HG02885 (cell line): ENCODE measurements at regions not wholly inside any gene's neighbourhood (a gene's known extent, or its start where the extent isn't known, plus 50 kb on each side); places are given as distances from the start of the nearest gene placed in this dataset.

Experiments used
- ATAC-seq: cut with Tn5 transposase; IDR thresholded peaks from one replicate; pipeline ENCODE4 v1.9.1; 2021; ENCODE audit warnings: mild to moderate bottlenecking; ENCODE audit not compliant: unreplicated experiment, poor library complexity

GRCh38 chr7:84510505-84510904, 315.9 kb upstream of the SEMA3A start:
- ATAC-seq: no peak

DNA sequence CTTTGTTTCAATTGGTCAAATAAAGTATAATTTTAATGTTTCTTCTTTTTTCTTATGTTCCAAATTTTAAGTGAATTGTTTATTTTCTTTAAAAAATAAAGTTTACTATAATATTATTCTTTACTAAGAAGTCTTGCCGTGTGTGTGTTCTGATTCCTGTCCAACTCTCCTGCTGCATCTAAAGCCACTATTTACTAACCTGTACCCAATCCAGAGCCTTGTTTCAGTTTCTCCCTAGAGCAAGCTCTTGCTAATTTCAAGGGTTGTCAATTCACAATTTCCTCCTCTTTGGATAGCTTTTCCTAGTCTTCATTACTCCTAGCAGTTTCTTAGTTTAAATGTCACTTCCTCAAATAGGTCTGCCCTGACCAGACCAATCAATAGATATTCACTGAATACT, 314.9 kb upstream of the SEMA3A start:
- ATAC-seq: no peak

DNA sequence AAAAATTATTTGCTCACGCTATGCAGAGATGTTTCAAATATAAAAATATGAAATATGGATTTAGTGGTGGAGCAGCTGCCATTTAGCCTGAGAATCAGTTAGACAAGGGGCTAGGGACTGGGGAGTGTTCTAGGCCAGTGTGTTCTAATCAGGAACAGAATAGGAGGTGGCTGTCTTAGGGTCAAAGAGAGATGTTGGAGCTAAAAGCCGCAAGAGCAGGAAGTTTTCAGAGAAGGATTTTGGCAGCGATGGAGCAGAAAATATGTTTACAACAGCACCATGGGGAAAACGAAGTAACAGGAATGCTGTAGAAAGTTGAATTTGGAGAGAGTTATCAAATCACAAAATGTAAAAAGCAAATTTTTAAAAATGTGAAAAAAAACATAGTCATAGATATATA, 314.0 kb upstream of the SEMA3A start:
- ATAC-seq: no peak

- no peak for ATAC-seq
Measured at GRCh38 chr7:84507529-84507928, 312.9 kb upstream of the SEMA3A start.

GRCh38 chr7:84506151-84506550, 311.6 kb upstream of the SEMA3A start:
- no peak for ATAC-seq

GRCh38 chr7:84502239-84502638, 307.6 kb upstream of the SEMA3A start:
- ATAC-seq: no peak

- no peak for ATAC-seq
Measured at GRCh38 chr7:84497873-84498272, 303.3 kb upstream of the SEMA3A start.

GRCh38 chr7:84495128-84495527, 300.5 kb upstream of the SEMA3A start:
- no peak for ATAC-seq

- no peak for ATAC-seq
Measured at GRCh38 chr7:84492098-84493034, 297.8 kb upstream of the SEMA3A start.

DNA sequence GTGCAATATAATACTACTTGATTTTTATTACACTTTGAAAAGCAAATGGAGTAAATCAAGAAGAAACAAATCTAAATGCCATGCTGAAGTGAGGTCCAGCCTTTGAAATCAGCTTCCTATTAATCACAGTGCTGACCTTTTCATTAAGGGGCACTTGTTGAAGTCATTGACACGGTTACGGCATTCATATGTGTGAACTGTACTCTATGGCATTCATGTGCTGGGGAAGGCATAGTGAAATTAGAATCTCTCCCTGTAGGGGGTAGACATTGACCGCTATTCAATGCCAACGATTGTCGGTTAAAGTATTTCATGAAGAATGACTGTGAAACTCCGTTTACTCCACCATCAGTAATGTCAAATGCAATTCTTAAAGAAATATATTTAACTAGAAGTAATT, 296.1 kb upstream of the SEMA3A start:
- no peak for ATAC-seq

DNA sequence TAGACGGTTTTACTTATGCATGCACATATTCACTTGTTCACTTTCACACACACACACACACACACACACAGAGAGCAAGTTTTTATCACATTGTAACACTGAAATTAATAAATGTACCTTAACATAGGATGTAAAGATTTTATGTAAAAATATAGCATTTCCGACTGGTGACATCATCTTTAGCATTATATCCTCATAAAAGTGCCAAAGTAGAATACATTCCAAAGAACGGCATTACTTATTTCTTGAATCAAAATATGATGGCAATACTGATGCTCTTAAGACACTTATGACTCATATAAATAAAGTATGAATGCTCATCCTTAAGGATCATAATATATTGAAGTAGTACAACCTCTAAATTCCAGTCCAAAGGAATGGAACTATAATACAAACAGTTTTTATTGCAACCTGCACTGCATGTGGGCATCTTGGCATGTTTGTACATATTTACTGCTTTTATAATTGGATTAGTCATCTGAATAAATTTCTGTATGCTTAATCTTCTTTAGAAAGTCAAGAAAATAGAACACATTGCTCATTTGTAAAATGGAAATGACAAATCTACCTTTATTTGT, 290.0 kb upstream of the SEMA3A start:
- ATAC-seq: no peak

DNA sequence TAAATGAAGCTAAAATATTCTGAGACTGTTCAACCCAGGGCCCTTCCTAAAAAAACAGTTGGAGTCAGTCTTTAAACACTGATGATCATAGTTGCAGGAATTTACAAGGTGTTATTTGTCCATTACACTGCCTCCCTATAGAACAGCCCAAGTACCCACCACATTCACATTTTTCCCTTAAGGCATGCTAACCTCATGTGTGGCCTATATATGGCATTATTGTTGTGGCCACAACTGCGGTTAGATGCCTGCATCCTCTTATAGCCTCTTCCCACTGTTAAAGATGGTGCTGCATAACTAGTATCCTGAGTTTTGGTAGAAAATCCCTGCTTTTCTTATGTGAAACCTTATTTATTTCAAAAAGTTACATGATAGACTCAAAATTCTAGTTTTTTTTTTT, 287.9 kb upstream of the SEMA3A start:
- ATAC-seq: no peak

- ATAC-seq: no peak
Measured at GRCh38 chr7:84479059-84479458, 284.5 kb upstream of the SEMA3A start.

- no peak for ATAC-seq
Measured at GRCh38 chr7:84477786-84478478, 283.3 kb upstream of the SEMA3A start.

GRCh38 chr7:84474436-84474835, 279.8 kb upstream of the SEMA3A start:
- ATAC-seq: no peak

DNA sequence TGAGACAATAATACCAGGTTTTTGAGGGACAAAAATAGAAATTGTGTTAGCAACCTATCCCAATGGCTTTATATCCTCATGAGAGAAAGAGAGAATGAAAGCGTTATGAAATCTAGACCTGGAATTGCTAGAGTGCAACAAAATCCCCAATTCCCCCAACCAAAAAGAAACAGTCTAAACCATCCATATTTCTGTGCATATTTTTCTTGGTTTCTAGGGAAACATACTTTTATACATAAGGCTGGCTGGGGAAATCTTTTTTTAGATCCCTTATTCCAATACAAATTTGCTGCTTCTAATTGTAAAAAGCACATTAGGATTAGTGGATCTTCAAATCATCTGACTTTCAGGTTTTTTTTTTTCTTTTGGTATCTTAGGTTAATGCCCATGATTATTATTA, 277.0 kb upstream of the SEMA3A start:
- no peak for ATAC-seq

DNA sequence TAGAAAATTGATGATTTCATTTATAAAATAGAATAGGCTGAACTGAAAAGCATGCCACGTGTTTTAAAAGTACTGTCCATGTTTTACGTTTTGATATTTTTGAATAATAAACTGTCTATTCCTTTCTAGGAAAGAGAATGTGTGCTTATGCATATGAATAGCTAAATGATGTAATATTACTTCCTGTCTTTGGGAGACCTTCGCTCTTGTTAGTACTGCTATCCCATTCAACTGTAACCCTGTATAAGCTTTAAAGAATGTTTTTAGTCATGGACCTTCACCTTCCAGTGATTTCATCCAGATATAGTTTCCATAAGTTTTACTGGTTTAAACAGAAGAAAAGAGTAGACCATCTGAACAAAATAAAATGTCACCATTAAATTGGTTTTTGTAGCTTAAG, 274.4 kb upstream of the SEMA3A start:
- ATAC-seq: no peak

GRCh38 chr7:84462259-84462658, 267.7 kb upstream of the SEMA3A start:
- no peak for ATAC-seq

GRCh38 chr7:84461093-84461492, 266.5 kb upstream of the SEMA3A start:
- ATAC-seq: no peak

DNA sequence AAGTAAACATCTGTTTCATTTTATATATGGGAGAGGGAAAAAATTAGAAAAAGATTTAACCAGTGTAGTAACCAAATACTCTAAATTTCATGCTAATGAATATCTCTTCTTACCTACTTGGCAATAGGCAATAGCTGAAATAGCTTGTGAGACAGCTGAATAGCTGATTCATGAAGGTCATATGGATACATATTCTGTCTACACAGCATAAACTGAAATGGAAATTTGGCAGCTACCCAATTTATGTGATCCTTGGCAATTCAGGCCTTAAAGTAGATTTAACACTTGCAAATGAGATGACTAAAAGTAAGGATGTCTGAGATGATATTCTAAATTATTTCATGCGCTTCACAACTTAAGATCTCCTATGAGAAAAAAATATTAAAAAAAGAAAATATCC, 261.2 kb upstream of the SEMA3A start:
- ATAC-seq: no peak

DNA sequence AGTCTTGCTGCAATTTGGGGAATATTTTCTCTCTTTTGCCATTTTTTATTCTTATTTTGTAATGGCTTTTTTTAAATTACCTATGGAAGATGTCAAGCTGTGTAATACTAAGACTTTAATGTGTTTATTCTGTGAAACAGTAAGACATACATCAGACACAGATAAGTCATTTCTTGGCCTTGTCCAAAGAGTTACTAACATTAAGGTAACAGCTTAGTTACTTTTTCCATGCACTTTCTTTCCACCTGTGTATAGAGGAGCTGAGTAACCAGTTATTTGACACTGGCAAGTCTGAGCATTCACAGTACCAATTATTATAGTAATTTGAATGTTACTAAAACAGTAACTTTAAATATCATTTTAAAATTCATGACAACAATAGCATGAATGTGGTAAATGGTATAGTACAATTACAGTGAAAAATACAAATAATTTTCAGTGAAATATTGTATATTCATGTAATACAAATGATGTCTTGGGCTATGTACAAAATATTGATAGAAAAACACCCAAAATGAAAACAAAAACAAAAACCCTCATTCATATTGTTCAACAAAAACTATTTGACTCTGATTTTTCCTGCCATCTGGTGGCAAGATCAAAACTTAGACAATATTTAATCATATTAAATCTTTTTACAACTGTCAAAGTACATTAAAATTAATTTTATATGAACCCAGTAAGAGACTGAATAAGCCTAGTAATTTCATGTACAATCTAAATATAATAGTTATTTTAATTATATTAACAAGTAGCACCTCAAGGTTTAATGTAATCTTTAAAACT, 259.8 kb upstream of the SEMA3A start:
- no peak for ATAC-seq
